PC-9 (cell line): ENCODE measurements at regions not wholly inside any gene's neighbourhood (a gene's known extent, or its start where the extent isn't known, plus 50 kb on each side); places are given as distances from the start of the nearest gene placed in this dataset.

Experiments
- CTCF ChIP-seq: fragments of 200-600 bp; sonication (generic); conservative IDR thresholded peaks from 2 replicates; pipeline ENCODE4 v1.6.1; 2017; ENCODE audit warnings: mixed run types, antibody characterized with exemption, mild to moderate bottlenecking, moderate library complexity
- EZH2 ChIP-seq: fragments of 200-600 bp; sonication (generic); IDR thresholded peaks from 2 replicates; pipeline ENCODE4 v1.8.0; 2017; ENCODE audit warnings: antibody characterized with exemption, low read depth

- no peak for TF ChIP-seq CTCF
- no peak for TF ChIP-seq EZH2
Observed at GRCh38 chr1:147815503-147815902, 55.1 kb upstream of the GJA5 start.
